HG02588 (cell line): ENCODE measurements at regions not wholly inside any gene's neighbourhood (a gene's known extent, or its start where the extent isn't known, plus 50 kb on each side); places are given as distances from the start of the nearest gene placed in this dataset.

ENCODE experiments used
- ATAC-seq: cut with Tn5 transposase; IDR thresholded peaks from one replicate; pipeline ENCODE4 v1.9.1; 2021; ENCODE audit warnings: mild to moderate bottlenecking, moderate library complexity; ENCODE audit not compliant: unreplicated experiment

- ATAC-seq, result no peak
These were observed 296.7 kb upstream of the ATP5MC3 start for GRCh38 chr2:175478096-175478768.

- ATAC-seq, result no peak
These were observed 295.4 kb upstream of the ATP5MC3 start for GRCh38 chr2:175476948-175477347.

DNA sequence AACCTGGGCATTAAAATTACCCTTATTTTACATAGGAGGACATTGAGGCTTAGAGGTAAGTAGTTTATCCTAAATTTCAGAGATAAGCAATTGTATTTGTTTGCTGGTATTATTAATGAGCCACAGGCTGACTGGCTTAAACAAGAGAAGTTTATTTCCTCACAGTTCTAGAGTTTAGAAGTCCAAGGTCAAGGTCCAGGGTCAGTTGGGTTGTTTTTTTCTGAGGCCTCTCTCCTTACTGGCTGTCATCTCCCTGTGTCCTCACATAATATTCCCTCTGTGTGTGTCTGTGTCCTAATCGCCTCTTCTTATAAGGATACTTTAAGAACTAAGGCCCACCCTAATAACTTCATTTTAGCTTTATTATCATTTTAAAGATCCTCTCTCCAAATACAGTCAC is 294.9 kb upstream of the ATP5MC3 start:
- ATAC-seq, result no peak

- ATAC-seq, result no peak
These were observed 293.6 kb upstream of the ATP5MC3 start for GRCh38 chr2:175475130-175475529.

GRCh38 chr2:175468431-175469098 is 287.1 kb upstream of the ATP5MC3 start:
- no peak for ATAC-seq

- no peak for ATAC-seq
These were observed 283.6 kb upstream of the ATP5MC3 start for GRCh38 chr2:175465101-175465500.

- no peak for ATAC-seq
These were observed 282.8 kb upstream of the ATP5MC3 start for GRCh38 chr2:175464311-175464670.

DNA sequence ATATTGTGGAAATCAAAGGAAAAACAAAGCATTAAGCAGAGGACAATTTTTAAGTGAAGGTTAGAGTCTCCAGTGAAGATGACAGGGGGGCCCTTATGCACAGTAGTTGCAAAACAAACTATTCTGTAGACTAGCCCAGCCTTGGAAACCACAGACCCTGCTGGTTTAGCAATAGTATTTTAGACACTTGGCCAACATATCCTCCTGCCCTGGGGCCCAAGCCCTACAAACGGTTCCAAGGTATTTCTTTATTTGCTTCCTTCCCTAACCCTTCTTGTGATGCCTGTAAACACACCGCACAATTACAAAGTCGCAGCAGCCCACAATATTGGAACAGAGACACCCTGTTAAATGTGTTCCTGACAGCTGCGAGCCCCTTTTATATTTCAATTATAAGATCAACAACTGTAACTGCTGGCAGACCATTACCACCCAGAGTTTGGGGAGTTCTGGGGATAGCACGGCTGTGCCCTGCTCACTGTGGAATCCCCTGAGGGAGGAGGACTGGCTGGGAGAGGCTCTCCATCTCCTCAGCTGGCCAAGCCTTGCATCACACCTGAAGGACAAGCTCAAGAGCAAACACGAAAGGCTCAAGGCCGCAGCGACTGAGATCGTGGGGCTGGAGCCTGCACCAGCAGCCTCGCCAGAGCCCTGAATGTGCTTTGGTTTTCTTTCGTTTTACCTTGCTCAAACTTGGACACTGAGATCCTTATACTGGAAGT is 282.2 kb upstream of the ATP5MC3 start:
- ATAC-seq, result no peak

- ATAC-seq, result no peak
These were observed 281.7 kb upstream of the ATP5MC3 start for GRCh38 chr2:175463169-175463568.

DNA sequence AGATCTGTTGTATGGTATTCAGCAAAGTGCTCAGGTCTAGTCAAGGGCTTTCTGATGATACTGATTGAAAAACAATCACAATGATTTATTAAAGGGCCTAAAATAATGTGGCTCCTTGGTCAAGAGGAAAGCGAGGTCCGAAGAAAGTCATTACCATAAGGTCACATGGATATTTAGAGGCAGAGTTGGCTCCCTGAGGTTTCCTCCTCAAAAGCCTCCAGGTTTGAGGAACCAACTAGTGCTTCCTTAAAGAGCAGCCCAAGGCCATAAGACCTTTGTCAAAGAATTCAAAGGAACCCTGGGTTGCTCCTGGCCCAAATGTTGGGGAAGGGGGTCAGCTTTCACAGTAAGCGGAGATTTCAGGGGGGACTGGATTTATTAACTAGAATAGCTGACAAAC is 280.7 kb upstream of the ATP5MC3 start:
- no peak for ATAC-seq

DNA sequence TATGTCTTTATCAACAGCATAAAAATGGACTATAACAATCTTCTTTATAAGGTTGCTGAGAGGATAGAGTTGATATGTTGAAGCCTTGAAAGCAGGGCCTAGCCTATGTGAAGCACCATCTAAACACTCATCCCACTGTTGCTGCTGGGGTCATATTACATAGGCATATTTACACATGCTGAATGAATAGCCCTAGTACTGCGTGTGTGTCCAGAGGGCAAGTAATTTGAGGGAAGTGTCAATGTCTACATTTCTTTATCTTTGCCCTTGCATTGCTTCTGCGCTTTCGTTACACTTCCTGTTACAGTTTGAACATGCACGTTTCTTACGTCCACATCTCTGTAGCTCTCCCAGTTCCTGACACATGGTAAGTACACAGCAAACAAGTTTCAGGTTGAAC is 280.3 kb upstream of the ATP5MC3 start:
- no peak for ATAC-seq

GRCh38 chr2:175457895-175458448 is 276.5 kb upstream of the ATP5MC3 start:
- ATAC-seq, result no peak

- no peak for ATAC-seq
These were observed 273.5 kb upstream of the ATP5MC3 start for GRCh38 chr2:175454953-175455389.

DNA sequence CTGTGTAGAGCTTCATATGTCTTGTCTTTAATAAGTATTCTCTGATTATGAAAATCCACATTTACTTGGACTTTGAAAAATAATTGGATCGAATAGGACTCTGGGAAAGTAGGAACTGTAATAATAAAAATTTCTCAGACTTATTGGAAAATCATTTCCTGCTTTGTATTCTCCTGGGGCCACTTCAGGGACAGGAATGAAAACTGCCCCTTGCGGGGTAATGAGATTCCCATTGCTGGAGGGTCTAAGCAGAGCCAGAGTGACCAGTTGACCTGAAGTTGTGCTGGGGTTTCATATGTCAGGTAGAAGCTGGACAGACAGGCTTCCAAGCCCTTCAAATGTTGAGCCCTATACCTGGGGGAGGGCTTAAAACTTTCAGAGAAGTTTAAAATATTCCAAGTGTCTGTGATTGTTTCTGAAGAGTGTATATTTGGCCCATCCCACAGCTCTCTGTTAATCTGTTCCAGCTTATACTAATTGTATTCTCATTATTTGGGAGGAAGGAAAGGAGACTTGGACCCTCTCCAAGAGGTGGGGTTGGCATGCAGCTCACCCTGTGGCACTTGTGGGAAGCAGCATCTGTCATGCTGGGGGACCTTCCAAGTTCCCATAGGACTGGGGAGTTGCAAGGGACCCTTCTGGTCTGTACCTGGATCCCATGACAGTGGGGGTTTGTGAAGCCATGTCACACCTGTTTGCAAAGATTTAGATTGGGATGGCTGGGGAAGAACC is 268.7 kb upstream of the ATP5MC3 start:
- ATAC-seq, result no peak

DNA sequence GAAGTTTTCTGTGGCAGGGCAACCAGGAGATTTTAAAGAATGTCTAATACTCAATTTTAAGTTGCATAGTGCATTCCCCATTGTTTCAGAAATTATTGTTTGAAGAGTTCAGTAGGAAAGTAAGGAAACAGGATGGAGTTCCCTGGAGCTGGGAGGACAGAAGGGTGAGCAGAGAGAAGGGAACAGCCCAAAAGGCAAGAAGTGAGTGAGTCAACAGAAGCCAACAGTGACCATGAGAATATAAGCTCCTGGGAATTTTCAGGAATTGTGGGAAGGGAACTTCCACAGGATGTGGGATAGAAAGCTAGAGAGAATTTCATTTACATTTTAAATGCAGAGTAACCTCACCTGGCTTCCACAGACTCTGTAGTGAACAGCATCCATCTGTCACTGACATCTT is 268.1 kb upstream of the ATP5MC3 start:
- no peak for ATAC-seq

DNA sequence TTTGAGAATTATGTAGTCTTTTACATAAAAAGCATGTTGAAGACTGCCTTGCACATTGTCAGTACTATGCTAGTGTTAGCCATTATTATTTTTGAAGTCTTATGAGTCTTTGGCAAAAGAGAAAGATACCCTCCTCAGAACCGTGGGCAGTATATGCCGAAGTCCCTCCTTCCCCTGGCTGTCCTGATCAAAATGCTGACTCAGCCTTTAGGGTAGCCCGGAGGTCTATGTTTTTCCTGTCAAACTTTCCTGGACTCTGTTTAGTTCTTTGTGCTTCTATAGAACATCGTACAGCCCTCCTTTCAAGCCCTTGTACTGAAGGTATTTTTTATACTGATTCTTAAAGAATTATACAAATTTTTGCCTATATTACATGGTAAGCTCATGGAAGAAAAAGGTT is 264.7 kb upstream of the ATP5MC3 start:
- no peak for ATAC-seq

- no peak for ATAC-seq
These were observed 263.8 kb upstream of the ATP5MC3 start for GRCh38 chr2:175445281-175445680.

- ATAC-seq, result no peak
These were observed 260.9 kb upstream of the ATP5MC3 start for GRCh38 chr2:175442441-175442840.

GRCh38 chr2:175441181-175441761 is 259.8 kb upstream of the ATP5MC3 start:
- no peak for ATAC-seq

DNA sequence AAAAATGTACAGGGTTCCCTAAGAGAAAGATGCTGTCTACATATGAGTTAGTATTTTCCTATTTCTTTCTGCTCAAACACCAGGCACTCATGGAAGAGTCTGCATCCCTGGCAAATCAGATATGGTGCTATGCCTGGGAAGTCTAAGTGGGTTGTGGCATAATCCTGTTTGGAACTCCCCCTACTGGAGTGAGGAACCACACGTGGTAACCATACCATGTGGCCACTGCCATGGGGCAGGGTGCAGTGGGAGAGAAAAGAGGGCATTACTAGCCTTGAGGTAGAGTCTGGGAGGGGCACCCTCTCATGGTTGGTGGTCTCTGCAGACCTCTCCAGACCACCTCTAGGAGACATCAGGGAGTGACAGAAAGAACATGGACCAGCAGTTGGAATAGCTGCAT is 257.9 kb upstream of the ATP5MC3 start:
- no peak for ATAC-seq

DNA sequence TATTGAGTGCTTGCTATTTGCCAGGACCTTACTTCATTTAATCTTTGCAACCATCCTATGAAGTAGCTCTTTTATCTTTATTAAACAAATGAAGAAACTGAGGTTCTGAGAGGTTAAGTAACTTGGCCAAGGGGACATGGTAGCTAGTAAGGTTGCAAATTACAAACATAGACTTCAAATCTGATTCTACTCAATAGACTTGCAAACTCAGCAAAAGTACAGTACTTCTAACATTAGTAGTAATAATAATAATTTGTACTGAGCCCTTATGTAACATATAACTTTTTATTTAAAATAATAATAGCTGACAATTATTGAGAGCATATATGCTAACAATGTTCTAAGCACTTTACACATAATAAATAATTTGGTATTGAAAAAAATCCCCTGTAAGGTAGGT is 255.7 kb upstream of the ATP5MC3 start:
- ATAC-seq, result no peak
